CD4-positive, CD25-positive, alpha-beta regulatory T cell (primary cell): ENCODE measurements at regions not wholly inside any gene's neighbourhood (a gene's known extent, or its start where the extent isn't known, plus 50 kb on each side); places are given as distances from the start of the nearest gene placed in this dataset.
"Not testable (repeated sequence)": the region's sequence is repeated elsewhere in the genome, so short reads cannot be mapped to it uniquely, and the experiment has no call there.

Experiments
- ATAC-seq, 2 donors: fragments of 150-1000 bp; cut with Tn5 transposase; one replicate each; pipeline ENCODE4 v1.10.0; 2021; ENCODE audit warnings: low read depth in 2 of 2, moderate number of reproducible peaks in 2 of 2, moderate library complexity in 1 of 2
- DNase-seq, 3 donors: peaks; one replicate each; pipeline versions ENCODE4 v3.0.0 to v3.0.0-alpha.2; 2012 to 2022; ENCODE audit warnings: mixed read lengths in 1 of 3
- H3K27ac ChIP-seq: one replicate; pipeline ENCODE4 v1.7.0; 2013; ENCODE audit warnings: mild to moderate bottlenecking, low read length; ENCODE audit not compliant: insufficient read depth, poor library complexity, severe bottlenecking
- H3K27me3 ChIP-seq: one replicate; pipeline ENCODE4 v1.7.0; 2013; ENCODE audit warnings: low read length; ENCODE audit not compliant: control insufficient read depth, insufficient read depth
- H3K36me3 ChIP-seq: one replicate; pipeline ENCODE4 v1.7.0; 2013; ENCODE audit warnings: mild to moderate bottlenecking, low read length, moderate library complexity; ENCODE audit not compliant: control insufficient read depth, insufficient read depth
- H3K4me1 ChIP-seq: 2 replicates; pipeline ENCODE4 v1.7.0; 2013; ENCODE audit warnings: mild to moderate bottlenecking, low read length; ENCODE audit not compliant: insufficient read depth, control insufficient read depth, poor library complexity, severe bottlenecking
- H3K4me3 ChIP-seq: one replicate; pipeline ENCODE4 v1.7.0; 2013; ENCODE audit warnings: low read depth, mild to moderate bottlenecking, low read length, moderate library complexity
- H3K9me3 ChIP-seq, 2 experiments: 1 replicate in 1 of 2; 2 replicates in 1 of 2; pipeline ENCODE4 v1.7.0; 2013; ENCODE audit warnings: low read length in 2 of 2, mild to moderate bottlenecking in 1 of 2, moderate library complexity in 1 of 2; ENCODE audit not compliant: control insufficient read depth in 2 of 2
- H3K27ac Mint-ChIP-seq, 3 donors: one replicate each; pipeline ENCODE4 v1.8.0; 2020 to 2022; ENCODE audit warnings: mild to moderate bottlenecking in 3 of 3, mixed read lengths in 3 of 3, moderate library complexity in 2 of 3
- H3K27me3 Mint-ChIP-seq: one replicate; pipeline ENCODE4 v1.8.0; 2022; ENCODE audit warnings: mild to moderate bottlenecking, mixed read lengths
- H3K36me3 Mint-ChIP-seq: one replicate; pipeline ENCODE4 v1.8.0; 2020; ENCODE audit warnings: mixed read lengths
- H3K4me1 Mint-ChIP-seq, 4 donors: one replicate each; pipeline ENCODE4 v1.8.0; 2020 to 2022; ENCODE audit warnings: mixed read lengths in 4 of 4, mild to moderate bottlenecking in 1 of 4
- H3K4me3 Mint-ChIP-seq, 4 donors: one replicate each; pipeline ENCODE4 v1.8.0; 2020 to 2022; ENCODE audit warnings: mild to moderate bottlenecking in 4 of 4, mixed read lengths in 4 of 4, moderate library complexity in 3 of 4
- H3K9me3 Mint-ChIP-seq, 7 donors: one replicate each; pipeline ENCODE4 v1.8.0; 2020 to 2022; ENCODE audit warnings: mixed read lengths in 7 of 7, mild to moderate bottlenecking in 3 of 7, moderate library complexity in 2 of 7

DNA sequence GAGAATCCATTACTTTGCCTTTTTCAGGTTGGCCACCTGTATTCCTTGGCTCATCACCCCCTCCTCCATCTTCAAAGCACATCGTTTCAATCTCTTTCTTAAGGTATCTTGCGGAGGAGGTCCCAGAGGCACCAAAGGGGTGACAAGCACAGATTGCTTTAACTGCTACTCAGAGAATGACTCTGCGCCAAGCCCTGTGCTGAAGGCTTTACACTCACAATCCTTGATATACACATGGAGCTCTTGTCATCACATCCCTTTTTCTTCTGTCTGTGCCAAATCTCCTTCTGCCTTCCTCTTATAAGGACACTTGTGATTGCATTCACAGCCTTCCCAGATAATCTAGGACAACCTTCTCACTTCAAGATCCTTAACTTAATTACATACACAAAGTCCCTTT lies 134.7 kb upstream of the MAMLD1 start:
- DNase-seq, result no peak
- Mint-ChIP-seq H3K4me1 (no peaks in the 10 kb centered on the region), H3K4me3 (no peak overlapping the region), H3K36me3 (no peaks in the 10 kb centered on the region), H3K27me3 (no peaks in the 10 kb centered on the region), H3K9me3 (no peaks in the 10 kb centered on the region), H3K27ac (no peak overlapping the region)
- no peaks in the 10 kb centered on the region for H3K9me3 ChIP-seq
- no peak for ATAC-seq
- H3K27me3 ChIP-seq, result peaks cover 3% of the 10 kb centered on the region
- no peak overlapping the region for H3K27ac ChIP-seq
- H3K4me1 ChIP-seq, result no peaks in the 10 kb centered on the region
- no peaks in the 10 kb centered on the region for H3K36me3 ChIP-seq
- no peak overlapping the region for H3K4me3 ChIP-seq

DNA sequence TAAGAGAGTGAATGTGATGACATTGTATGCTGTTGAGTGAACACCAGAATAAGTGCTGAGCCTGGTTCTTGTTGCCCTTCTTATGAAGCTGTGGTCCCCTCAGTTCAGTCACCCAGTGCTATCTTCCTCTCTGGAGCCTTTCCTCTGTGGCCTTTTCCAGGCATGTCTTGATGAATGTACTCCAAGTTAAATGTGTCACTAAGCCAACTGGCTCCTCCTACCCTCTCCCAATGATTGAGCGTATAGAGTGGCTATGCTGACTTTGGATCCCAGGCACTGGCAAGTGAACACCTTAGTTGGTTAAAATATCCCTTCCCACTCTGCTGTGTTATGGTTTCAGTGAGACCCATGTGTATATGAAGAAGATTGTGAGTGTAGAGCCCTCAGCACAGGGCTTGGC lies 134.1 kb upstream of the MAMLD1 start:
- DNase-seq, result no peak
- Mint-ChIP-seq H3K4me3 (no peak overlapping the region), H3K27ac (no peak overlapping the region), H3K9me3 (no peaks in the 10 kb centered on the region), H3K27me3 (no peaks in the 10 kb centered on the region), H3K36me3 (no peaks in the 10 kb centered on the region), H3K4me1 (no peaks in the 10 kb centered on the region)
- no peak for ATAC-seq
- Histone ChIP-seq H3K27me3 (peaks cover 3% of the 10 kb centered on the region), H3K4me3 (no peak overlapping the region), H3K27ac (no peak overlapping the region), H3K4me1 (no peaks in the 10 kb centered on the region), H3K36me3 (no peaks in the 10 kb centered on the region), H3K9me3 (no peaks in the 10 kb centered on the region)

- Mint-ChIP-seq H3K4me1 (no peaks in the 10 kb centered on the region), H3K9me3 (no peaks in the 10 kb centered on the region), H3K4me3 (no peak overlapping the region), H3K36me3 (no peaks in the 10 kb centered on the region), H3K27me3 (no peaks in the 10 kb centered on the region), H3K27ac (no peak overlapping the region)
- Histone ChIP-seq H3K4me1 (no peaks in the 10 kb centered on the region), H3K9me3 (no peaks in the 10 kb centered on the region), H3K36me3 (no peaks in the 10 kb centered on the region), H3K27ac (no peak overlapping the region), H3K27me3 (peaks cover 3% of the 10 kb centered on the region), H3K4me3 (no peak overlapping the region)
- DNase-seq (no peak), ATAC-seq (no peak)
Observed at GRCh38 chrX:150229481-150229880, 133.6 kb upstream of the MAMLD1 start.

DNA sequence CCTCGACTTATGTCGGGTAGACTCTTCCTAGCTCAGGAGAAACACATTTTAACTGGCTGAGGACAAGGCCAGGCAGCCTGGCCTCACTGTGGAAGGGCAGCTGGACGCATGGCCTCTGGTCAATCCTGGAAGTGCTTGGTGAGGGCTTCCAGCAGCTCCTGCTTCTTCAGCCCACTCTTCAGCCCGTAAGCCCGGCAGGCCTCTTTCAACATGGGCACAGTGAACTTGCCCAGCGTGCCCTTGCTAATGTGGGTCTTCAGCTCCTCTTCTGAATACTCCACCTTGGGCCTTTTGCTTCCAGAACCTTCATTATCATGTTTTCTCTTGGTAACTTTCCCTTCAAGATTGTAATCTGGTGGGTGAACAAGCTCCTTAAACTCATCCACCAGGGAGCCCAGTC lies 132.2 kb upstream of the MAMLD1 start:
- not testable (repeated sequence) for H3K27me3 ChIP-seq, H3K27me3 Mint-ChIP-seq, H3K36me3 ChIP-seq, H3K27ac ChIP-seq, H3K4me1 Mint-ChIP-seq, H3K4me3 Mint-ChIP-seq, ATAC-seq, H3K9me3 Mint-ChIP-seq, H3K27ac Mint-ChIP-seq, DNase-seq, H3K4me1 ChIP-seq, H3K36me3 Mint-ChIP-seq, H3K4me3 ChIP-seq, H3K9me3 ChIP-seq

DNA sequence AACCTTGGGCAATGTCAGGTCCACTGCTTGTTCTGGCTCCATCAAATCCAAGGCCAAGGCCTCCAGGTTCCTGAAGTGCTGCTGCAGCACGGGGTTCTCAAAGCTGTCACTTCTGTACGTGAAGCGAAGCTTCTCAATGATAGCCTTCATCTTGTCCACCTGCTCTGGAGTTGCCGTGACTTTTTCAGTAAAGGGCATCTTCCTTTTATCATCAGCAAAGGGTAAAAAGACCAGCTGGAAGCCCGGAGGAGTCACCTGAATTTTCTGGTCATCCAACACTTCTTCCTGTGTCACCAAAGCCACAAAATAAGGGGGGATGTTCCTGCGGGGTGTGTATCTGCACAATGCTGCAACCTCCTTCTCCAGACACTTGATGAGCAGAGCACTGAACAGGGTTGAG lies 131.7 kb upstream of the MAMLD1 start:
- H3K27me3 ChIP-seq, H3K9me3 Mint-ChIP-seq, H3K4me1 ChIP-seq, H3K4me3 ChIP-seq, H3K27ac Mint-ChIP-seq, H3K4me1 Mint-ChIP-seq, H3K27ac ChIP-seq, H3K9me3 ChIP-seq, H3K4me3 Mint-ChIP-seq, DNase-seq, H3K36me3 Mint-ChIP-seq, H3K36me3 ChIP-seq, H3K27me3 Mint-ChIP-seq, ATAC-seq: not testable (repeated sequence)

GRCh38 chrX:150232222-150232621 lies 130.9 kb upstream of the MAMLD1 start:
- not testable (repeated sequence) for H3K9me3 Mint-ChIP-seq, H3K27me3 ChIP-seq, H3K27ac Mint-ChIP-seq

DNA sequence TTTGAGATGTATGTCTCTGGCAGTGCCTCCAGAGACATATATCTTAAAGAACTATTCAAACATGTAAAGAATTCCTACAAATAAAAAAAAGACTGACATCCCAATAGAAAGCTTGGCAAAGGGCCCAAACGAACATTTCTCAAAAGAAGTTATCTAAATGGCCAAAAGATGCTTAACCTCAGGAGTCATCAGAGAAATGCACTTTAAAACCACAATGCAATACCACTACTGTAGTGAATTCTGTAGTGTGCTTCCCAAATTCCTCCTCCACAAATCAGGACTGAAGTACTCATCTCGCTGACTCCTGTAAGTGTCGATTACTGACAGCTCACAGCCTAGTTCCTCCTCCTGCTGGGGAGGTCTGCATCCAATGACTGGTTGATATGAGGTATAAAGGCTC lies 129.0 kb upstream of the MAMLD1 start:
- no peak overlapping the region for H3K27ac ChIP-seq
- Mint-ChIP-seq H3K4me1 (no peaks in the 10 kb centered on the region), H3K4me3 (no peak overlapping the region), H3K9me3 (no peaks in the 10 kb centered on the region), H3K27ac (no peak overlapping the region), H3K36me3 (no peaks in the 10 kb centered on the region), H3K27me3 (no peaks in the 10 kb centered on the region)
- no peak for DNase-seq
- no peak overlapping the region for H3K4me3 ChIP-seq
- no peaks in the 10 kb centered on the region for H3K9me3 ChIP-seq
- H3K4me1 ChIP-seq, result no peaks in the 10 kb centered on the region
- peaks cover 3% of the 10 kb centered on the region for H3K27me3 ChIP-seq
- H3K36me3 ChIP-seq, result no peaks in the 10 kb centered on the region
- ATAC-seq, result no peak

More at GRCh38 chrX:150232222-150232621, 130.9 kb upstream of the MAMLD1 start:
- not testable (repeated sequence) for H3K4me1 ChIP-seq, ATAC-seq, H3K27me3 Mint-ChIP-seq, H3K27ac ChIP-seq, H3K9me3 ChIP-seq, H3K4me3 ChIP-seq, DNase-seq, H3K4me1 Mint-ChIP-seq, H3K36me3 Mint-ChIP-seq, H3K36me3 ChIP-seq
- H3K4me3 Mint-ChIP-seq, result peak overlapping the region in 1 of 4 donors; percentile 62

DNA sequence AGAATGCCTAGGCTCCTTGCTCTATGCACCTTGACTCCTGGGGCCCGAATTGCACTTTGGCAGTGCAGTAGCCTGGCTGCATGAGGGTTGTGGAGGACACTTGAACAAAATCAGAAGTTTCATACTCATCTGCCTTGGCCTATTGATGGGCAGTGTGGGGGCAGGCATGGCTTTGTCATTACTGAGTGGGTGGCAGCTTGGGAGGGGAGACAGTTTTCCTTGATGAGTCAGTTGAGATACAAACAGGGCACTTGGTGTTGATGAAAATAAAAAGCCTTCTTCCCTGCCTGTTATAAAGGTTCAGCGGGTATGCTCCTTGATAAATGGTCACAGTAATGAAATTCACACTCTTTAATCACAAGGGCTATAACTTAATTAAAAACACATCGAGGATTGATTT lies 126.8 kb upstream of the MAMLD1 start:
- Mint-ChIP-seq H3K4me1 (no peaks in the 10 kb centered on the region), H3K36me3 (no peaks in the 10 kb centered on the region), H3K27me3 (no peaks in the 10 kb centered on the region), H3K4me3 (no peak overlapping the region), H3K9me3 (no peaks in the 10 kb centered on the region), H3K27ac (no peak overlapping the region)
- no peak for ATAC-seq
- no peaks in the 10 kb centered on the region for H3K9me3 ChIP-seq
- no peak overlapping the region for H3K27ac ChIP-seq
- no peak overlapping the region for H3K4me3 ChIP-seq
- H3K36me3 ChIP-seq, result no peaks in the 10 kb centered on the region
- no peaks in the 10 kb centered on the region for H3K4me1 ChIP-seq
- DNase-seq, result no peak
- H3K27me3 ChIP-seq, result peaks cover 3% of the 10 kb centered on the region
